ENCODE measurements at regions not wholly inside any gene's neighbourhood (a gene's known extent, or its start where the extent isn't known, plus 50 kb on each side); places are given as distances from the start of the nearest gene placed in this dataset.

DNA sequence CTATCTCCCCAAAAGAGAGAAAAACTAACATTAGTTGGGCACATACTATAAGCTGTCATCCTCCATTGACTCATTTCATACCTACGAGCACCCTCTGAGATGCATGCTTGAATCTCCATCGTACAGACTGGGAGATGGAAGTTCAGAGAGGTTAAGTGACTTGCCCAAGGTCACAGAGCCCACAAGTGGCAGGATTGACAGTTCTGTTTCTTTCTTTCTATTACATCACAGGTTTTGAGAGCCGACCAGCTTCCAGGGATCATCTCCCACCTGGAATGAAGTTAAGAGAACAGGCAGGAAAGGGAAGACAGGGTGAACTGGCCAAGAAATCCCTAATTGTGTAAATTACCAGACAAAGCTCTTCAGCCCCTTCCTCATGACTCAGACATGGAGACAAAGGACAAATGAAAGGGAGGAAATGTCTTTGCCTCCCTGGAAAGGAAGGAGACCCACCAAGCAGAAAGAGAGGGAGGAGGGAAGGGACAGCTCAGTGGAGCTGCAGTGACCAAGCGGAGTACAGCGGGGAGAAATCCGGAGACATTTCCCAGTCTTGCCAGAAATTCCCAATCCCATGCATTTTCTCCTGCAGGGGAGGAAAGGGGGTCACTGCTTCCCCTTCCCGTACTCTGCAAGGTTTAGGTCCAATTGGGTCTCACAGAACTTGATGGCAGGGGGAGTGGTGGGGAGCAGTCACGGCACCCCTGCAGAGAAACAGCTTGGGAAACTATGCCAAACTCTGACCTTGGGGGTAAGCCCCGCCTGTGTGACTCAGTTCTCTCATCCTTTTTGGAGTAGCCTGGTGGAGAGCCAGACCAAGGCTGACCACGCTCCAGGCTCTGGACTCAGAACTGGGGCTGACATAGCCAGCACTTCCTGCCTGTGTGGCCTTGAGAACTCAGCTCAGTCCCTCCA, 154.3 kb downstream of the ANKRD60 start:
- no peak overlapping the region for H3K4ac ChIP-seq (ENCODE audit: low read depth in 1 of 2, low read length in 2 of 2)
- H3K27ac ChIP-seq (ENCODE audit: low read length, poor library complexity, severe bottlenecking), result no peak overlapping the region
- H2AFZ ChIP-seq (ENCODE audit: low read depth, low read length), result no peak overlapping the region
- H3K4me1 ChIP-seq (ENCODE audit: control insufficient read depth, insufficient read depth, low read depth, low read length), result no peaks in the 10 kb centered on the region
- H3K9me3 ChIP-seq (ENCODE audit: control insufficient read depth, low read length), result peaks cover 4% of the 10 kb centered on the region
- H3K14ac ChIP-seq (ENCODE audit: low read length in 2 of 2), result no peak overlapping the region
- H3K79me1 ChIP-seq (replicated peaks; ENCODE audit: low read length, poor library complexity, severe bottlenecking), result no peaks in the 10 kb centered on the region
- no peak overlapping the region for H3K4me2 ChIP-seq (ENCODE audit: low read length, poor library complexity, severe bottlenecking)
- DNase-seq, result no peak
- peaks cover 0 to 25% of the 10 kb centered on the region in 2 experiments for H3K27me3 ChIP-seq (ENCODE audit: control insufficient read depth in 1 of 2, insufficient read depth in 1 of 2, low read length in 2 of 2)
- H4K91ac ChIP-seq (ENCODE audit: low read length), result no peak overlapping the region
- no peak overlapping the region for H3K18ac ChIP-seq (ENCODE audit: low read depth in 1 of 2, low read length in 2 of 2)
- H2BK5ac ChIP-seq (ENCODE audit: low read depth, low read length, poor library complexity, severe bottlenecking), result no peak overlapping the region
- no peak overlapping the region for H3K4me3 ChIP-seq (ENCODE audit: insufficient read depth in 1 of 2, low read depth in 1 of 2, low read length in 2 of 2)
- no peaks in the 10 kb centered on the region for H3K36me3 ChIP-seq (ENCODE audit: control insufficient read depth in 1 of 2, insufficient read depth in 2 of 2, low read depth in 1 of 2, low read length in 2 of 2)
- H4K8ac ChIP-seq (ENCODE audit: low read length), result no peak overlapping the region
- no peak overlapping the region for H2AK5ac ChIP-seq (ENCODE audit: low read length, severe bottlenecking)
- H2BK12ac ChIP-seq (ENCODE audit: low read length in 2 of 2), result no peak overlapping the region
- H2BK120ac ChIP-seq (ENCODE audit: low read depth, low read length), result no peak overlapping the region
- no peak overlapping the region for H3K23ac ChIP-seq (ENCODE audit: low read length in 2 of 2)
- WGBS, result 68% methylated on average over 10 of the region's 10 CpGs
- H3K9ac ChIP-seq (ENCODE audit: low read length), result no peak overlapping the region
- H2BK15ac ChIP-seq (ENCODE audit: low read depth, poor library complexity, severe bottlenecking), result no peak overlapping the region

DNA sequence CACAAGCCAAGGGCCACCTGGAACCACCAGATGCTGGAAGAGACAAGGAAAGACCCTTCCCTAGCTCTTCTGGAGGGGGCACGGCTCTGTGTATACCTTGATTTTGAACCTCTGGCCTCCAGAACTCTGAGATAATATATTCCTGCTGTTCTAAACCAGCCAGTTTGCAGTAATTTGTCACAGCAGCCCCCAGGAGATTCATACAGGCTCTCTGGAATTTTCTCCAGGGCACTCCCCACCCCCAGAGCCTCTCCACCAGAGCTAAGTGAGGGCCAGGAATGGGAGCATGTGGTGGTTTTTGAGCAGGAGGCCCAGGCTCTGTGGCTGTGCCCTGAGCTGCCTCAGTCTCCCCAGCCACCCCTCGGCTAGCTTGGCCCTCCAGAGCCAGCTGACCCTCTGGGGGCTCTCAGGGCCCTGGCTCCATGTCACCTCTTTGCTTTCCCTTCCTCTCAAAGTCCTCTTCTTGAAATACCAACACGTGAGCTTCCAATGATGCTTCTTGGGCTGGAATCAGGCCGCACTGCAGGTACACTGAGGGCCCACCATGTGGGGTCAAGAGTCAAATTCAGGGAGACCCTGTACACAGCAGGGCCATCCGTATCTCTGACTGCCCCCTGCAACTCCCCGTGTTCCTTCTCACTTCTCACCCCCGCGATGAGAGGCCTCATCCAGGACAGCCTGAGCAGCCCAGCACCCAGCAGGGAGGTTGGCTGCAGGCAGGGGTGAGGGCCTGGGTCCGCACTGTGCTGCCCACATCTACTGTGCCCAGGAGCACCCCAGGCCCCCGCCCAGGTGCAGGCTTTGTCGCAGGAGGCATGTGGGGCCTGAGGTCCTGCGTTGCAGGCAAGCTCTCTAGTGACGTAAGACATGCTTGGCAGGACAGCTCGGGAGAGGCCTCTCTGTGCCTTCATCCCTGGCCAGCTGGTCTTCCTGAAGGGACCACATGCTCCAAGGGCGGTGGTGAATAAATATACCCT, 155.5 kb downstream of the ANKRD60 start:
- no peak overlapping the region for H2BK12ac ChIP-seq (ENCODE audit: low read length in 2 of 2)
- H3K4me2 ChIP-seq (ENCODE audit: low read length, poor library complexity, severe bottlenecking), result no peak overlapping the region
- H4K91ac ChIP-seq (ENCODE audit: low read length), result no peak overlapping the region
- H2BK5ac ChIP-seq (ENCODE audit: low read depth, low read length, poor library complexity, severe bottlenecking), result no peak overlapping the region
- no peak overlapping the region for H2AK5ac ChIP-seq (ENCODE audit: low read length, severe bottlenecking)
- H2BK15ac ChIP-seq (ENCODE audit: low read depth, poor library complexity, severe bottlenecking), result no peak overlapping the region
- no peaks in the 10 kb centered on the region for H3K79me1 ChIP-seq (replicated peaks; ENCODE audit: low read length, poor library complexity, severe bottlenecking)
- peak overlapping the region in 1 of 2 experiments; percentile 20 for H3K4me3 ChIP-seq (ENCODE audit: insufficient read depth in 1 of 2, low read depth in 1 of 2, low read length in 2 of 2)
- no peak overlapping the region for H3K27ac ChIP-seq (ENCODE audit: low read length, poor library complexity, severe bottlenecking)
- H3K9ac ChIP-seq (ENCODE audit: low read length), result no peak overlapping the region
- WGBS, result 77% methylated on average over 15 of the region's 15 CpGs
- no peak overlapping the region for H3K14ac ChIP-seq (ENCODE audit: low read length in 2 of 2)
- no peak overlapping the region for H2AFZ ChIP-seq (ENCODE audit: low read depth, low read length)
- no peaks in the 10 kb centered on the region for H3K36me3 ChIP-seq (ENCODE audit: control insufficient read depth in 1 of 2, insufficient read depth in 2 of 2, low read depth in 1 of 2, low read length in 2 of 2)
- peaks cover 0 to 36% of the 10 kb centered on the region in 2 experiments for H3K27me3 ChIP-seq (ENCODE audit: control insufficient read depth in 1 of 2, insufficient read depth in 1 of 2, low read length in 2 of 2)
- H3K9me3 ChIP-seq (ENCODE audit: control insufficient read depth, low read length), result peaks cover 4% of the 10 kb centered on the region
- DNase-seq, result no peak
- no peak overlapping the region for H3K23ac ChIP-seq (ENCODE audit: low read length in 2 of 2)
- H2BK120ac ChIP-seq (ENCODE audit: low read depth, low read length), result no peak overlapping the region
- no peak overlapping the region for H3K4ac ChIP-seq (ENCODE audit: low read depth in 1 of 2, low read length in 2 of 2)
- H3K18ac ChIP-seq (ENCODE audit: low read depth in 1 of 2, low read length in 2 of 2), result no peak overlapping the region
- no peak overlapping the region for H4K8ac ChIP-seq (ENCODE audit: low read length)
- H3K4me1 ChIP-seq (ENCODE audit: control insufficient read depth, insufficient read depth, low read depth, low read length), result no peaks in the 10 kb centered on the region

DNA sequence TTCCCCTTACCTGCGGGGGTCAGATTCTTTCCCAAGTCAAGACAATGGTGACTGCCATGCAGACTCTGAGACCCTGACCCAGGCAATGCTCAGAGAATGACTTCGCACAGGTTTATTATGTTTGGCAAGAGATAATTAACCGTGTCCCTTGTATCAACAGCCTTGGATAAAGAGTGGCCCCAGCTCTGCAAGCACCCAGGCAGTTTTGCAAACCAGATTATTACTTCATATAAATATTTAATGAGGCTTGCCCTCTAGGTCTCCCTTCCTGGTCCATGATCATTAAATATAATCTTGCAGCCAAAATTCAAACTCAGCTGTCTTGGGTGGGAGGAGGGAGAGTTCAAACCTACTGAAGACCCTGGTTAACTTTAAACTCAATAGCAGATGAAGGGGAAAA, 156.5 kb downstream of the ANKRD60 start:
- Histone ChIP-seq H2BK12ac (ENCODE audit: low read length in 2 of 2) (no peak overlapping the region), H2BK120ac (ENCODE audit: low read depth, low read length) (no peak overlapping the region), H3K23ac (ENCODE audit: low read length in 2 of 2) (no peak overlapping the region), H3K27me3 (ENCODE audit: control insufficient read depth in 1 of 2, insufficient read depth in 1 of 2, low read length in 2 of 2) (peaks cover 0 to 36% of the 10 kb centered on the region in 2 experiments), H3K4me1 (ENCODE audit: control insufficient read depth, insufficient read depth, low read depth, low read length) (no peaks in the 10 kb centered on the region), H4K8ac (ENCODE audit: low read length) (no peak overlapping the region), H3K9ac (ENCODE audit: low read length) (no peak overlapping the region), H2AFZ (ENCODE audit: low read depth, low read length) (no peak overlapping the region), H3K14ac (ENCODE audit: low read length in 2 of 2) (no peak overlapping the region), H3K18ac (ENCODE audit: low read depth in 1 of 2, low read length in 2 of 2) (no peak overlapping the region), H2AK5ac (ENCODE audit: low read length, severe bottlenecking) (no peak overlapping the region), H3K4me3 (ENCODE audit: insufficient read depth in 1 of 2, low read depth in 1 of 2, low read length in 2 of 2) (no peak overlapping the region), H3K36me3 (ENCODE audit: control insufficient read depth in 1 of 2, insufficient read depth in 2 of 2, low read depth in 1 of 2, low read length in 2 of 2) (no peaks in the 10 kb centered on the region), H2BK15ac (ENCODE audit: low read depth, poor library complexity, severe bottlenecking) (no peak overlapping the region), H3K27ac (ENCODE audit: low read length, poor library complexity, severe bottlenecking) (no peak overlapping the region), H2BK5ac (ENCODE audit: low read depth, low read length, poor library complexity, severe bottlenecking) (no peak overlapping the region), H3K79me1 (replicated peaks; ENCODE audit: low read length, poor library complexity, severe bottlenecking) (no peaks in the 10 kb centered on the region), H3K9me3 (ENCODE audit: control insufficient read depth, low read length) (no peaks in the 10 kb centered on the region), H4K91ac (ENCODE audit: low read length) (no peak overlapping the region), H3K4ac (ENCODE audit: low read depth in 1 of 2, low read length in 2 of 2) (no peak overlapping the region), H3K4me2 (ENCODE audit: low read length, poor library complexity, severe bottlenecking) (no peak overlapping the region)
- DNase-seq, result no peak
- 83% methylated on average over 3 of the region's 3 CpGs for WGBS

DNA sequence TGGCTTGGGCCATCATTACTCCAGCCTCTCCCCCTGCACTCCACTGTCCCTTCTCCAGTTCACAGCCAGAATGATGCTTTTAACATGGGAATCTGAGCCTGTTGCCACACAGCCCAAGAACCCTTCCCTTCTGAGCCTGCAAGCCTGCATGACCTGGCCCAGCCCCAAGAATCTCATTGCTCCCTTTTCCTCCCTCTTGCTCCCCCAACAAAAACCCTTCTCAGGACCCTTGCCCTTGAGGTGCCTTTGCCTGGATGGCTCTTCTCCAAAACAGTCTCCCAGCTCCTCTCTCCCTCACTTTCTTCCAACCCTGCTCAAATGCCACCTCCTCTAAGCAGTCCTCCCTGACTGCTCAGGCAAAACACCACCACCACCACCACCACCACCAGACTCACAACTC, 157.2 kb downstream of the ANKRD60 start:
- H3K79me1 ChIP-seq (replicated peaks; ENCODE audit: low read length, poor library complexity, severe bottlenecking), result no peaks in the 10 kb centered on the region
- H4K91ac ChIP-seq (ENCODE audit: low read length), result no peak overlapping the region

More for the DNA sequence above, 157.2 kb downstream of the ANKRD60 start:
- Histone ChIP-seq H2BK15ac (ENCODE audit: low read depth, poor library complexity, severe bottlenecking) (no peak overlapping the region), H3K4me1 (ENCODE audit: control insufficient read depth, insufficient read depth, low read depth, low read length) (no peaks in the 10 kb centered on the region), H3K27me3 (ENCODE audit: control insufficient read depth in 1 of 2, insufficient read depth in 1 of 2, low read length in 2 of 2) (peaks cover 0 to 36% of the 10 kb centered on the region in 2 experiments), H3K4ac (ENCODE audit: low read depth in 1 of 2, low read length in 2 of 2) (no peak overlapping the region), H2BK12ac (ENCODE audit: low read length in 2 of 2) (no peak overlapping the region), H3K4me3 (ENCODE audit: insufficient read depth in 1 of 2, low read depth in 1 of 2, low read length in 2 of 2) (no peak overlapping the region), H3K9me3 (ENCODE audit: control insufficient read depth, low read length) (no peaks in the 10 kb centered on the region), H3K27ac (ENCODE audit: low read length, poor library complexity, severe bottlenecking) (no peak overlapping the region), H3K14ac (ENCODE audit: low read length in 2 of 2) (no peak overlapping the region), H3K23ac (ENCODE audit: low read length in 2 of 2) (no peak overlapping the region), H4K8ac (ENCODE audit: low read length) (no peak overlapping the region), H2BK5ac (ENCODE audit: low read depth, low read length, poor library complexity, severe bottlenecking) (no peak overlapping the region), H3K9ac (ENCODE audit: low read length) (no peak overlapping the region), H3K18ac (ENCODE audit: low read depth in 1 of 2, low read length in 2 of 2) (no peak overlapping the region), H2AFZ (ENCODE audit: low read depth, low read length) (no peak overlapping the region), H2AK5ac (ENCODE audit: low read length, severe bottlenecking) (no peak overlapping the region), H3K36me3 (ENCODE audit: control insufficient read depth in 1 of 2, insufficient read depth in 2 of 2, low read depth in 1 of 2, low read length in 2 of 2) (no peaks in the 10 kb centered on the region), H3K4me2 (ENCODE audit: low read length, poor library complexity, severe bottlenecking) (no peak overlapping the region), H2BK120ac (ENCODE audit: low read depth, low read length) (no peak overlapping the region)
- DNase-seq, result no peak
